A549 (cell line): ENCODE measurements at regions not wholly inside any gene's neighbourhood (a gene's known extent, or its start where the extent isn't known, plus 50 kb on each side); places are given as distances from the start of the nearest gene placed in this dataset.

Source experiments
- ATAC-seq, 2 experiments: fragments of 200-7000 bp in 1 of 2; fragments of >200 bp in 1 of 2; cut with Nextera tagmentation in 1 of 2; cut with Tn5 transposase in 1 of 2; 3 replicates each; pipeline versions ENCODE4 v1.8.0 to v1.9.1; 2018 to 2020; ENCODE audit warnings: mild to moderate bottlenecking in 1 of 2, moderate library complexity in 1 of 2
- CTCF ChIA-PET: fragments of 300-600 bp; sonication (Branson Sonifier 250); formaldehyde crosslinking; extraction: SDS; loops from one replicate; lab custom pipeline; 2021; ENCODE audit warnings: antibody characterized with exemption, inconsistent platforms; lab: Yijun Ruan, JAX
- POLR2A ChIA-PET: fragments of 350-600 bp; formaldehyde crosslinking; extraction: SDS; loops from one replicate; lab custom pipeline; 2021; ENCODE audit warnings: antibody characterized with exemption, inconsistent platforms; lab: Yijun Ruan, JAX
- DNase-seq, 2 experiments: peaks; one replicate each; pipeline versions ENCODE4 v3.0.0 to v3.0.0-alpha.2; 2011 to 2016; ENCODE audit warnings: low read depth in 1 of 2, low spot score in 1 of 2
- FAIRE-seq: peaks from 2 replicates; lab custom pipeline; 2011; peaks lifted over from hg19 to GRCh38; lab: Jason Lieb, UNC
- H3K27ac ChIP-seq, 2 experiments: fragments of >200 bp; sonication (Bioruptor Twin); formaldehyde crosslinking; 3 replicates each; pipeline ENCODE4 v1.5.1; 2016 to 2017
- H3K4me1 ChIP-seq: fragments of >200 bp; sonication (Bioruptor Twin); formaldehyde crosslinking; 3 replicates; pipeline ENCODE4 v1.6.1; 2016
- H3K4me2 ChIP-seq: fragments of >200 bp; sonication (Bioruptor Twin); formaldehyde crosslinking; 3 replicates; pipeline ENCODE4 v1.6.1; 2016
- H3K4me3 ChIP-seq: fragments of >200 bp; sonication (Bioruptor Twin); formaldehyde crosslinking; 3 replicates; pipeline ENCODE4 v1.5.1; 2016
- H3K9me3 ChIP-seq: fragments of >200 bp; sonication (Bioruptor Twin); formaldehyde crosslinking; 3 replicates; pipeline ENCODE4 v1.6.1; 2016
- ATOH8 ChIP-seq: fragments of 250-450 bp; sonication (Bioruptor Pico); IDR thresholded peaks from 2 replicates; pipeline ENCODE4 v1.5.0; 2020; ENCODE audit warnings: low read depth, mild to moderate bottlenecking, moderate library complexity
- BHLHE40 ChIP-seq: IDR thresholded peaks from 2 replicates; pipeline ENCODE4 v1.6.1; 2012; ENCODE audit warnings: low read depth, low read length, inconsistent platforms
- CHD2 ChIP-seq: fragments of 150-350 bp; IDR thresholded peaks from 2 replicates; pipeline ENCODE4 v1.6.1; 2014; ENCODE audit warnings: low read length; ENCODE audit not compliant: partially characterized antibody
- ELK1 ChIP-seq: fragments of 150-350 bp; IDR thresholded peaks from 2 replicates; pipeline ENCODE4 v1.6.1; 2014; ENCODE audit warnings: low read depth, mild to moderate bottlenecking, low read length
- EP300 ChIP-seq, 2 experiments: fragments of >200 bp; sonication (Bioruptor Twin); formaldehyde crosslinking; IDR thresholded peaks; 2 replicates in 1 of 2; 3 replicates in 1 of 2; pipeline ENCODE4 v1.6.1; 2016 to 2017
- ESRRA ChIP-seq: fragments of 150-350 bp; IDR thresholded peaks from 2 replicates; pipeline ENCODE4 v1.6.1; 2014; ENCODE audit warnings: mild to moderate bottlenecking, low read length, borderline replicate concordance
- FOSB ChIP-seq: fragments of 250-450 bp; sonication (Bioruptor Pico); IDR thresholded peaks from 2 replicates; pipeline ENCODE4 v1.5.0; 2020; ENCODE audit warnings: mild to moderate bottlenecking, moderate library complexity
- FOSL2 ChIP-seq, 2 experiments: fragments of 450-650 bp in 1 of 2; fragments of >200 bp in 1 of 2; sonication (Bioruptor Twin) in 1 of 2; formaldehyde crosslinking; IDR thresholded peaks; 2 replicates each; pipeline versions ENCODE4 v1.5.0 to v1.6.1; 2016 to 2020; ENCODE audit warnings: mild to moderate bottlenecking in 1 of 2, moderate library complexity in 1 of 2
- GATA3 ChIP-seq: IDR thresholded peaks from 2 replicates; pipeline ENCODE4 v1.6.1; 2012; ENCODE audit warnings: borderline replicate concordance
- HDAC2 ChIP-seq: fragments of 200-600 bp; sonication (generic); IDR thresholded peaks from 2 replicates; pipeline ENCODE4 v1.6.1; 2016
- HEYL ChIP-seq: fragments of 250-450 bp; sonication (Bioruptor Pico); IDR thresholded peaks from 2 replicates; pipeline ENCODE4 v1.8.0; 2021; ENCODE audit warnings: mild to moderate bottlenecking, moderate library complexity
- HOXB13 ChIP-seq: fragments of 250-450 bp; sonication (Bioruptor Pico); IDR thresholded peaks from 2 replicates; pipeline ENCODE4 v1.5.0; 2020; ENCODE audit warnings: low read depth, mild to moderate bottlenecking, moderate library complexity
- JUNB ChIP-seq: fragments of >200 bp; sonication (Bioruptor Twin); formaldehyde crosslinking; IDR thresholded peaks from 2 replicates; pipeline ENCODE4 v1.6.1; 2016
- KDM5A ChIP-seq: fragments of 200-600 bp; sonication (generic); IDR thresholded peaks from 2 replicates; pipeline ENCODE4 v1.6.1; 2016; ENCODE audit warnings: antibody characterized with exemption, mild to moderate bottlenecking
- MAFK ChIP-seq: fragments of 450-650 bp; IDR thresholded peaks from 2 replicates; pipeline ENCODE4 v1.6.1; 2014; ENCODE audit not compliant: partially characterized antibody
- MAZ ChIP-seq: fragments of 150-350 bp; IDR thresholded peaks from 2 replicates; pipeline ENCODE4 v1.6.1; 2014; ENCODE audit warnings: antibody characterized with exemption, low read depth, low read length, borderline replicate concordance
- NFE2L2 ChIP-seq: fragments of 150-350 bp; conservative IDR thresholded peaks from 2 replicates; pipeline ENCODE4 v1.6.1; 2014; ENCODE audit warnings: low read length
- NR3C1 ChIP-seq: fragments of >200 bp; sonication (Bioruptor Twin); formaldehyde crosslinking; IDR thresholded peaks from 3 replicates; pipeline ENCODE4 v1.6.1; 2017
- PHF8 ChIP-seq: fragments of 200-600 bp; sonication (generic); IDR thresholded peaks from 2 replicates; pipeline ENCODE4 v1.6.1; 2016; ENCODE audit warnings: low read depth, mild to moderate bottlenecking, antibody characterized with exemption, moderate library complexity, borderline replicate concordance
- TP53 ChIP-seq: fragments of 250-450 bp; sonication (Bioruptor Pico); IDR thresholded peaks from 2 replicates; pipeline ENCODE4 v1.5.0; 2021; ENCODE audit warnings: mild to moderate bottlenecking, moderate library complexity
- ZFP36 ChIP-seq: fragments of 450-650 bp; IDR thresholded peaks from 2 replicates; pipeline ENCODE4 v1.6.1; 2014; ENCODE audit warnings: borderline replicate concordance; ENCODE audit not compliant: partially characterized antibody
- ZSCAN20 ChIP-seq: fragments of 250-450 bp; sonication (Bioruptor Pico); IDR thresholded peaks from 2 replicates; pipeline ENCODE4 v1.8.0; 2022; ENCODE audit warnings: mild to moderate bottlenecking, moderate library complexity
- WGBS: methylation state at CpG from one replicate; pipeline ENCODE4 v1.1.6; 2017; ENCODE audit errors: missing lambda C conversion rate; 5-methylcytosine and 5-hydroxymethylcytosine counted together
- TF ChIP-seq, protein P1 (sequence below): fragments of 200-600 bp; sonication (generic); IDR thresholded peaks from 2 replicates; pipeline ENCODE4 v1.6.1; 2016; ENCODE audit warnings: antibody characterized with exemption, mild to moderate bottlenecking, moderate library complexity
- TF ChIP-seq, protein P2 (sequence below): IDR thresholded peaks from 2 replicates; pipeline ENCODE4 v1.6.1; 2012

GRCh38 chr10:71131096-71131495 lies 81.3 kb upstream of the UNC5B start (continued):
- TF ChIP-seq ELK1: no peak
- TF ChIP-seq BHLHE40: no peak
- no peak for TF ChIP-seq GATA3

- Histone ChIP-seq H3K27ac (no peak overlapping the region), H3K4me2 (no peak overlapping the region), H3K4me3 (no peak overlapping the region), H3K9me3 (no peaks in the 10 kb centered on the region), H3K4me1 (no peaks in the 10 kb centered on the region)
- POLR2A ChIA-PET: no interaction called here
- no peak for DNase-seq
- TF ChIP-seq FOSB (CRISPR knock-in tag): no peak
- TF ChIP-seq ZFP36: no peak
- TF ChIP-seq MAFK: no peak
- no peak for TF ChIP-seq ESRRA
- TF ChIP-seq CHD2: no peak
- TF ChIP-seq MAZ: no peak
- TF ChIP-seq, protein P1, sequence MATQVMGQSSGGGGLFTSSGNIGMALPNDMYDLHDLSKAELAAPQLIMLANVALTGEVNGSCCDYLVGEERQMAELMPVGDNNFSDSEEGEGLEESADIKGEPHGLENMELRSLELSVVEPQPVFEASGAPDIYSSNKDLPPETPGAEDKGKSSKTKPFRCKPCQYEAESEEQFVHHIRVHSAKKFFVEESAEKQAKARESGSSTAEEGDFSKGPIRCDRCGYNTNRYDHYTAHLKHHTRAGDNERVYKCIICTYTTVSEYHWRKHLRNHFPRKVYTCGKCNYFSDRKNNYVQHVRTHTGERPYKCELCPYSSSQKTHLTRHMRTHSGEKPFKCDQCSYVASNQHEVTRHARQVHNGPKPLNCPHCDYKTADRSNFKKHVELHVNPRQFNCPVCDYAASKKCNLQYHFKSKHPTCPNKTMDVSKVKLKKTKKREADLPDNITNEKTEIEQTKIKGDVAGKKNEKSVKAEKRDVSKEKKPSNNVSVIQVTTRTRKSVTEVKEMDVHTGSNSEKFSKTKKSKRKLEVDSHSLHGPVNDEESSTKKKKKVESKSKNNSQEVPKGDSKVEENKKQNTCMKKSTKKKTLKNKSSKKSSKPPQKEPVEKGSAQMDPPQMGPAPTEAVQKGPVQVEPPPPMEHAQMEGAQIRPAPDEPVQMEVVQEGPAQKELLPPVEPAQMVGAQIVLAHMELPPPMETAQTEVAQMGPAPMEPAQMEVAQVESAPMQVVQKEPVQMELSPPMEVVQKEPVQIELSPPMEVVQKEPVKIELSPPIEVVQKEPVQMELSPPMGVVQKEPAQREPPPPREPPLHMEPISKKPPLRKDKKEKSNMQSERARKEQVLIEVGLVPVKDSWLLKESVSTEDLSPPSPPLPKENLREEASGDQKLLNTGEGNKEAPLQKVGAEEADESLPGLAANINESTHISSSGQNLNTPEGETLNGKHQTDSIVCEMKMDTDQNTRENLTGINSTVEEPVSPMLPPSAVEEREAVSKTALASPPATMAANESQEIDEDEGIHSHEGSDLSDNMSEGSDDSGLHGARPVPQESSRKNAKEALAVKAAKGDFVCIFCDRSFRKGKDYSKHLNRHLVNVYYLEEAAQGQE: no peak
- no peak for TF ChIP-seq ZSCAN20 (CRISPR knock-in tag)
- TF ChIP-seq KDM5A: no peak
- no peak for TF ChIP-seq HDAC2
- TF ChIP-seq JUNB: no peak
- TF ChIP-seq NFE2L2: no peak
- TF ChIP-seq HOXB13 (CRISPR knock-in tag): no peak
- no peak for TF ChIP-seq ELK1
- no peak for TF ChIP-seq NR3C1
- no peak for TF ChIP-seq HEYL (CRISPR knock-in tag)
- 50% methylated on average over 3 of the region's 4 CpGs for WGBS
- no peak for ATAC-seq
- FAIRE-seq: no peak
- CTCF ChIA-PET: interaction anchor here (1.0 to 2.1 kb wide), 4 partner anchors 9 to 77 kb away, joined by 3 to 7 read pairs (median 4); no protein-coding TSS in a partner anchor
These were observed 80.8 kb upstream of the UNC5B start for GRCh38 chr10:71131508-71132088.

- H3K27ac ChIP-seq: no peak overlapping the region
- POLR2A ChIA-PET: no interaction called here
- TF ChIP-seq, protein P2, sequence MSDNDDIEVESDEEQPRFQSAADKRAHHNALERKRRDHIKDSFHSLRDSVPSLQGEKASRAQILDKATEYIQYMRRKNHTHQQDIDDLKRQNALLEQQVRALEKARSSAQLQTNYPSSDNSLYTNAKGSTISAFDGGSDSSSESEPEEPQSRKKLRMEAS: no peak
- TF ChIP-seq FOSL2 (IDR thresholded peaks at IDR 0.05) (no peak), FOSL2 (CRISPR knock-in tag; IDR thresholded peaks at IDR 0.05) (no peak), JUNB (no peak), ZSCAN20 (CRISPR knock-in tag) (no peak), EP300 (IDR thresholded peaks at IDR 0.05) (no peak), TP53 (CRISPR knock-in tag) (no peak), PHF8 (no peak), ATOH8 (CRISPR knock-in tag) (no peak), NR3C1 (no peak)
- H3K4me3 ChIP-seq: no peak overlapping the region
- no peak overlapping the region for H3K4me2 ChIP-seq
- H3K9me3 ChIP-seq: no peaks in the 10 kb centered on the region
- no peak; a peak in 2 of 6 replicates for ATAC-seq
- FAIRE-seq: no peak
- WGBS: 39% methylated on average over 4 of the region's 4 CpGs
- H3K4me1 ChIP-seq: no peaks in the 10 kb centered on the region
- no peak for DNase-seq
- CTCF ChIA-PET: interaction anchor here (0.7 to 2.1 kb wide), 4 partner anchors 10 to 229 kb away, joined by 3 to 7 read pairs (median 4); no protein-coding TSS in a partner anchor
These were observed 80.0 kb upstream of the UNC5B start for GRCh38 chr10:71132321-71132810.
